ENCODE measurements at regions not wholly inside any gene's neighbourhood (a gene's known extent, or its start where the extent isn't known, plus 50 kb on each side); places are given as distances from the start of the nearest gene placed in this dataset.
A peak's percentile ranks its signal among the peaks of the same experiment; 100 is the strongest.

DNA sequence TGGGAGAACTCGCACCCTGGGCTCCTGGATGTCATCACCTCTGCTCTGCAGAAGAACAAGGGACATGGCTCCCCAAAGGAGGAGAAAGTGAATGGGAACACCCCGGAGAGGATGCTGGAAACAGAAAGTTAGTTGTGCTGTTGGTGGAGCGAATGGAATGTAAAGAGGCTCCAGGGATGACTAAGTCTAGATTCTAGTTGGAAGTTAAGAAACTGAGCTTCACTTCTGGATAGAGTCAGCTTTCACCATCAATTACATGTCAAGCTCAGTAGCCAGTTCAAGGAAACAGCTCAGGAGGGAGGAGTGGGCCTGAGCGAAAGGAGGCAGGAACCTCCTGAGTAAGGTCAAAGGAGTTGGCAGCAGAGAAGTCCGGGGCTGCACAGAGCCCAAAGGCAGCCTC is 132.1 kb upstream of the ARID1B start:
- Mint-ChIP-seq H3K4me1 (peaks cover 17% of the 10 kb centered on the region), H3K27me3 (peaks cover 38% of the 10 kb centered on the region), H3K27ac (no peak overlapping the region), H3K9me3 (peaks cover 0 to 4% of the 10 kb centered on the region in 2 donors), H3K4me3 (no peak overlapping the region)
- DNase-seq (no peak), ATAC-seq (no peak)

DNA sequence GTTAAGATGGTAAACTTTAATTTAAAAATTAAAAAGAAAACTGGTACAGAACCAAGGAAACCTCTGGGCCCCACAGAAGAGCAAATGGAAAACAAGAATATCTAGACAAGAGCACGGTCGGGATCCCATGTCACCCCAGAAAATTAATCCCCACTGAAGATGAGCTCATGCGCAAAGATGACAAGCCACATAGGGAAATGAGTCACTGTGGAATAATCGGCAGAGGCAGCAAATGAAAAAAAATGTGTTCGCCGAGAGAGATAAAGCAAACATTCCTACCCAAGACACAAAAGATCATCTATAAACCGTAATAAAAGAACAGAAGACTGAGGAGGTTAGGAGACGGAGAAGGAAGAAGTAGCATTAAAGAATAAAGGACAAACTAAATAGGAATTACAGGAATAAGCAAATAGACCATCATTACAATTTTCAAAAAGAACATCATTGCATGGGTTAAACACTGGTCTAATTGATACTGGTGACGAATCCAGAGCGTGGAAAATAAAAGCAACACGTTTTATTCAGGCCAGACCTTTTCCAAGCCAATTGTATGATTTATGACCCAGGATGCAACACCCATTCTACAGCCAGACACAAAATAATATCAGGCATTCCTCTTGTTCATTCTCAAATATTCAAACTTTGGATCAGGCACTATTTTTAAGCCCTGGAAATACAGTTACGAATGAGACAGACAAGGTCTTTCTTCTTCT is 138.0 kb upstream of the ARID1B start:
- Mint-ChIP-seq H3K9me3 (peaks cover 0 to 4% of the 10 kb centered on the region in 2 donors), H3K4me1 (peaks cover 13% of the 10 kb centered on the region)
- no peak for DNase-seq

DNA sequence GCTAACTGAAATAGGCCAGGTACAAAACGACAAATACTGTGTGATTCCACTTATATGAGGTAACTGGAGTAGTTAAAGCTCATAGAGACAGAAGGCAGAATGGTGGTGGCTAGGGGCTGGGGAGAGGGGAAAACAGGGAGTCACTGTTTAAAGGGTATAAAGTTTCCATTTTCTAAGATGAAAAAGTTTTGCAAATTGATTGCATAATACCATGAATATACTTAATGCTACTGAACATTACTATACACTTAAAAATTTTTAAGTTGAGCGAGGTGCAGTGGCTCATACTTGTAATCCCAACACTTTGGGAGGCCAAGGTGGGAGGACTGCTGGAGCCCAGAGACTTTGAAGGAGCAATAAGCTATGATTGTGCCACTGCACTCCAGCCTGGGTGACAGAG is 138.6 kb upstream of the ARID1B start:
- no peak for DNase-seq
- Mint-ChIP-seq H3K4me1 (peaks cover 19% of the 10 kb centered on the region), H3K4me3 (no peak overlapping the region), H3K27me3 (no peaks in the 10 kb centered on the region), H3K27ac (peak overlapping the region in 1 of 2 donors; percentile 29), H3K9me3 (peaks cover 0 to 4% of the 10 kb centered on the region in 2 donors)
- ATAC-seq, result no peak

More for the DNA sequence above, 138.0 kb upstream of the ARID1B start:
- Mint-ChIP-seq H3K27ac (no peak overlapping the region), H3K27me3 (no peaks in the 10 kb centered on the region), H3K4me3 (no peak overlapping the region)
- no peak for ATAC-seq

DNA sequence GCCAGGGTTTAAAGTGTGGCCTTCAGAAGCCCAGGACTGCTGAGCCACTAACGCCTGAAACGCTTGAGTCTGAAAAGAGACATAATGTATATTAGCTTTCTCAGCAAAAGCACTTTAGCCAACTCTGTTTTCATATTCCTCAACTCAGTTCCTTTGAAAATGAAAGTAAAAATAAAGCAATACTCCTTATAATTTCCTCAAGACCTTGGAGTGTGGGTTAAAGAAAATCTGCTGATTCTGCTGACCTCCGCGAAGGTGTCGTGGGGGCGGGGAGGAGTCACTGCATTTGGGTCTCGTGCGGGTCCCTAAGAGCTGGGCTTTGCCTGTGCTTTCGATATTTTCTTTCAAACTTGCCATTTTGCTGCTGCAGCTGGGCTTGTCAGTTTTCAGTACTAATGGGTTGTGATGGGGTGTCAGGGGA is 142.2 kb upstream of the ARID1B start:
- no peaks in the 10 kb centered on the region for H3K9me3 Mint-ChIP-seq
- DNase-seq (no peak), ATAC-seq (no peak)
- peaks cover 23% of the 10 kb centered on the region for H3K4me1 Mint-ChIP-seq
- H3K4me3 Mint-ChIP-seq, result no peak overlapping the region
- no peaks in the 10 kb centered on the region for H3K27me3 Mint-ChIP-seq
- no peak overlapping the region for H3K27ac Mint-ChIP-seq

DNA sequence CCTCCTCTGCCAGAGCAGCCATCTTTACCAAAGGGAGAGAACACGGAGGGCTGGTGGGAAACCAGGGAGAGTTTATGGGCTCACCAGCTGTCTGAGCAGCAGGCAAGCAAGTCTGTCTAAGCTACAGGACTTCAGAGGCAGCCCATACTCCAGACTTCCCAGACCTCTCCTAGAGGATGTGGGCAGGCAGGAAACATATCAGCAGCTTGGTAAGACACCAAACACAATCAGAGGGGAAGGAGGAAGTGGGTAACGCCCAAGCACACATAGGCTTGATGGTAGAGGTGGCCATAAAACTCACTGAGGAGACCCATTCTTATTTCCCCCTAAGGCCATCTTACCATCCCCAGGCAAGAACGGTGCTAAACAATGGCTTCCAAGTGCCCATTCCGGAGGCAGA is 143.1 kb upstream of the ARID1B start:
- peaks cover 23% of the 10 kb centered on the region for H3K4me1 Mint-ChIP-seq

DNA sequence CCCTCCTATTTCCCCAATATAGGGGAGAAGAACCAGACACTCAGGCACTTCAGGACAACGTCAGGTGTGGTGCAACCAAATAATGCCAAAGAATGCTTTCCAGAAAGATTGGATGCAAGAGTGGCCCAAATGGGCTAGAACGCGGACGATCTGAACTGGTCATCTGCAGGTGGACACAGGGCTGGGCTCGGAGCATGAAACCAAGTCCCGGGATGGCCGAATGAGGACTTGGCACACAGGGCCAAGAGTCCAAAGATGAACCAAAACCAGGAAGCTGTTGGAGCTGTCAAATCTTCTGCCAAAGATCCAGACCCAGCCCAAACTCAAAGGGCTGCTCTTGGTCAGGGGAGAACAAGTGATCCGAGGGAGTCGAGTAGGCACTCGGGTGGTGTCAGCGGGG is 143.9 kb upstream of the ARID1B start:
- ATAC-seq (no peak), DNase-seq (no peak)
- Mint-ChIP-seq H3K27me3 (no peaks in the 10 kb centered on the region), H3K27ac (no peak overlapping the region), H3K4me1 (peaks cover 23% of the 10 kb centered on the region), H3K9me3 (no peaks in the 10 kb centered on the region), H3K4me3 (no peak overlapping the region)

More for the DNA sequence above, 143.1 kb upstream of the ARID1B start:
- Mint-ChIP-seq H3K27me3 (no peaks in the 10 kb centered on the region), H3K9me3 (no peaks in the 10 kb centered on the region), H3K4me3 (no peak overlapping the region), H3K27ac (no peak overlapping the region)
- DNase-seq (no peak), ATAC-seq (no peak)

DNA sequence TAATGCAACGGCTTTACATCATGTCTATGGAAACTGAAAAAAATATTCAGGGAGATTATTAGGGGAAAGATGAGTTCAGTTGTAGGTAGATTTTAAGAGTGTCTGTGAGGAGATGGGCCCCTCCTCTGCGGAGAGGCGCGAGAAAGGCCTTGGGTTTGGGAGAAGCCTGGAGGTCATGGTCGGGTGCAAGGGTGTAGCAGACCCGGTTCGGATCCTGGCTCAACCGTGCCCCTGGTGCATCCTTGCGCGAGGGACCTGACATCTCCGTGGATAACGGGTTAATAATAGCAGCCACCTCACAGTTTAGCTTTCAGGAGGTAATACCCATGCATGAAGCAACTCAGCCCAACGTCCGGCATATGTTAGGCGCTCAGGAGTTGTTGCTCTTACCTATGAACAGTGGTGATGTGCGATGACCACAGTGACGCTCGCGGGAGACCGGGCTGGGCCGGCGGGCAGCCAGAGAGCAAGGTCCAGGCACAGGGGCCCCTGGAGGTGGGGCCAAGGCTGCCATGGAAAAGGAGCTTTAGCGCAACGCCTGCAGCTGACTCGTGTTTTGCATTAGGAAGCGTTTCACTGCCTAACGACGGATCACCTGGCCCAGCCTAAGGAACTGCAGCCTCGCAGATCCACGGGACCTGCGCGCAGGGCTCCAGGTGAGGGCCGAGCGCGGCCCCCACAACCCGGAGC is 146.4 kb upstream of the ARID1B start:
- Mint-ChIP-seq H3K27ac (no peak overlapping the region), H3K9me3 (no peaks in the 10 kb centered on the region), H3K27me3 (no peaks in the 10 kb centered on the region), H3K4me3 (no peak overlapping the region), H3K4me1 (peaks cover 23% of the 10 kb centered on the region)
- no peak for ATAC-seq
- DNase-seq, result no peak

DNA sequence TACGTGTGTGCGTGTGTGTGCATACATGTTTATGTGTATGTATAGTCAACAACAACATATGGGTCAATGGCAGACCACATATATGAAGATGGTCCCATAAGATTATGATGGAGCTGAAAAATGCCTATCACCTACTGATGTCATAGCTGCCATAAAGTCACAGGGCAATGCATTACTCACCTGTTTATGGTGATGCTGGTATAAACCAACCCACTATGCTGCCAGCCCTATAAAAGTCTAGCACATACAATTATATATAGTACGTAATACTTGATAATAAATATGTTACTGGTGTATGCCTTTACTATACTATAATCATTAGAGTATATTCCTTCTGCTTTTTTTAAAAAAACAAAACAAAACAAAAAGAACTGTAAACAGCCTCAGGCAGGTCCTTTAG is 148.4 kb upstream of the ARID1B start:
- Mint-ChIP-seq H3K4me1 (peaks cover 6% of the 10 kb centered on the region), H3K9me3 (no peaks in the 10 kb centered on the region), H3K4me3 (no peak overlapping the region), H3K27me3 (no peaks in the 10 kb centered on the region), H3K27ac (no peak overlapping the region)
- no peak for DNase-seq
- ATAC-seq, result no peak

DNA sequence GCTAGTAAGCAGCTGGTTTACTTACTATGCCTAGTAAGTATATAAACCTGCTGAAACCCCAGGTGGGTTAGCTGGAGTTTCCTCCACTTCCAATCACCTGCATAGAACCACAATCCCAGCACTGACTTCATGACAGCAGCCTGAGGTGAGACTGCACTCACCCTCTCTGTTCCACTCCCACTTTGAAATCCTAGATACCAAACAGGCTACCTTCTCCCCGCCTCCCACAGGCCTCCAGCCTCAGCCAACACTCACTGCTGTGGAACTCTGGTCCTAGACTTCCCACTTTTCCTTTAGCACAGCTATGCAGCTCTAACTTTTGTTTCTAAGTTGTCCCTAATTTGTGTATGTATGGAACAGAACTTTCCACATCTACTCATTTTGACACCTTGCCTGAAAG is 149.7 kb upstream of the ARID1B start:
- Mint-ChIP-seq H3K27me3 (no peaks in the 10 kb centered on the region), H3K4me1 (no peaks in the 10 kb centered on the region), H3K9me3 (no peaks in the 10 kb centered on the region), H3K27ac (peak overlapping the region in 1 of 2 donors; percentile 3), H3K4me3 (no peak overlapping the region)
- ATAC-seq (no peak), DNase-seq (no peak)

DNA sequence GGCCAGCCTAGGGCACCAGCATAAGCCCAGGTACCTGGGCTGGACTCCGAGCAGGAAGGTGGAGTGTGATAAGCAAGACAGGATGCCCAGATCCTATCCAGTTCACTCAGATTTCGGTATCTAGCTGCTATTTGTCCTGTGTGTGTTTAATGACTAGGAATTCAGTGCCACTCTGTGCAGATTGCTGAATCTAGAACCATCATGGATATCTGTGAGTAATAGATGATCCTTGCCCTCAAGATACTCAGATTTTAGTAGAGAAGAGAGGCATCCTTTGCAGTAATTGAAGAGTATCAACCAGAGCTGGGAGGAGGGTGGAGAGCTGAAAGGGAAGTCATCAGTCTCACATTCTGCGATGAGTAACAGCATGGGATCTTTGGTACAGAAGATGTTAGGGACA is 155.0 kb upstream of the ARID1B start:
- H3K4me1 Mint-ChIP-seq, result no peaks in the 10 kb centered on the region
- no peaks in the 10 kb centered on the region for H3K27me3 Mint-ChIP-seq
- ATAC-seq (no peak), DNase-seq (no peak)
- H3K9me3 Mint-ChIP-seq, result no peaks in the 10 kb centered on the region
- H3K4me3 Mint-ChIP-seq, result no peak overlapping the region
- H3K27ac Mint-ChIP-seq, result no peak overlapping the region

DNA sequence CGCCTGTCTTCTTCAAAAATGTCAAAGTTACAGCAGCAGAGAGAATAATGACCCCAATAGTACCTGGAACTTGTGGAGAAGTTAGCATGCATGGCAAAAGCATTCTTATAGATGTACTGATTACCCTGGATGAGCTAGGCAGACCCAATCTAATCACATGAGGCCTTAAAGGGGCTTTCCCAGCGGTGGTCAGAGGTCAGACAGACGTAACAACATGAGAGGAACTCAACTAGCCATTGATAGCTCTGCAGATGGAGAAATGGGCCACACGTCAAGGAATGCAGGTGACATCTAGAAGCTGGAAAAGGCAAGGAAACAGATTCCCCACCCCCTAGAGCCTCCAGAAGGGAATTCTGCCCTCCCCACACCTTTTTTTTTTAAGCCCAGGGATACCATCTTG is 156.8 kb upstream of the ARID1B start:
- H3K27ac Mint-ChIP-seq, result no peak overlapping the region
- no peaks in the 10 kb centered on the region for H3K4me1 Mint-ChIP-seq
- H3K4me3 Mint-ChIP-seq, result no peak overlapping the region
- no peak for ATAC-seq
- no peaks in the 10 kb centered on the region for H3K27me3 Mint-ChIP-seq
- no peak for DNase-seq
- peaks cover 0 to under 1% of the 10 kb centered on the region in 2 donors for H3K9me3 Mint-ChIP-seq

DNA sequence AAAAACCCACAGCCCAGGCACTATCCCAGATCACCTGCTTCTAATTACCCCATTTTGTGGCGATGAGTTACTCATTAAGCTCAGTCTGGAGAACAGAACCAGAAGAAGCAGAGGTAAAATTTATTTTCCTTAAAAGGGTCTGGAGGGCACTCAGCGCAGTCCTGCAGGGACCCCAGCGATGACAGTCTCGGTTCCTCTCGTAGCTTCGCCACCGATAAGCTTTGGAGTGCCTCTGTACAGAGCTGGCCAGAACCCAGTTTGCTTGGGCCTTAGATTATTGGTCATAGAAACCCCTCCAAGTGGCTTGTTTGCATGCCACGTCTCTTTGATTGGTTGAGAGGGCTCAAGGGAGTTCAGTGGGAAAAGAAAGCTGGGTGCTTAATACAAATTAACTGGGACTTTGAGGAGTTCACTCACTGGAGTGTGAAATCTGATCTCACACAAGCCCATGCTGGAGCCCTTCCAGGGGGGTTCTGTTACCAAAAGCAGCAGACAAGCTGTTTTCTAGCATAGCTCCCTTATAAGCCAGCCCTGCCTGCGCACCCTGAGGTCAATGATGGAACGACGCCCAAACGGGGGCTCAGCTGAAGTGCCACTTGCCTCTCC is 158.5 kb upstream of the ARID1B start:
- no peak overlapping the region for H3K27ac Mint-ChIP-seq
- H3K27me3 Mint-ChIP-seq, result no peaks in the 10 kb centered on the region
- no peak for DNase-seq
- peaks cover 8 to 17% of the 10 kb centered on the region in 2 donors for H3K9me3 Mint-ChIP-seq
- no peak overlapping the region for H3K4me3 Mint-ChIP-seq
- ATAC-seq, result no peak
- H3K4me1 Mint-ChIP-seq, result no peaks in the 10 kb centered on the region

DNA sequence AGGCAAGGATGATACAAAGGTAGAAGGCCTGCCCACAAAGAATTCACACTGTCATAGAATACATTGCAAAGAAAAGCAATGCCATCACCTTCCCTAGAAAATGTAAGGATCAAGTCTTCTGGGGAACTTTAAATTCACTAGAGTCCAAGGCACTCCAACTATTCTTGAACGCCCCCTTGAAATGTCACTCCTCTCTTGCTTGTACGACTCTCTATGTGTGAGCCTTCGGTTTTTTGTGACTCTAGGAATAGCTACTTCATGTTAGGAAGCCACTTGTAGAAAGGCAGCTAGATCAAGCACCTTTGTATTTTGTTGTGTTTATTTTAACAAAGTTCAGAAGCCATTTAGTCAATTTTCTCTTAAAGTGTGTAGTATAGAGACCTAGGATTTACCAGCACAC is 159.2 kb upstream of the ARID1B start:
- Mint-ChIP-seq H3K27me3 (no peaks in the 10 kb centered on the region), H3K4me1 (no peaks in the 10 kb centered on the region), H3K4me3 (no peak overlapping the region), H3K27ac (no peak overlapping the region), H3K9me3 (peaks cover 12 to 25% of the 10 kb centered on the region in 2 donors)
- no peak for DNase-seq
- no peak for ATAC-seq

DNA sequence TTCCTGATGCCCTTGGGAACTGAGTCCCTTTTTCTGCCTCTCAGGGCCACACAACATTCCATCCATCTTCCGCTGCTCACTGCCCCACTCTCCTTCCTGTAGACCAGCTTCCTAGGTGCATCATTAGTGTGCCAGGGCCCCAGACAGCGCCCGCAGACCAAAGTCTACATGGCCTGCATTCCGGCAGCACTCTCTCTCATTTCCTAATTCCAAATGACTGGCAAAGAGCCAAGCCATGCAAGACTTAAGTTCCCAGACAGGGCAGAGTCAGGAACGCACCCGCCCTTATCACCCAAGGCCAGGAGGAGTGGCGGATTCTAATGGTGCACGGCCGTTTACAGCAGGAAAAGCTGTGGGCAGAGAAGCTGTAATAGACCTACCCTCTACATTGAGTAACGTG is 159.8 kb upstream of the ARID1B start:
- no peak overlapping the region for H3K27ac Mint-ChIP-seq
- no peaks in the 10 kb centered on the region for H3K27me3 Mint-ChIP-seq
- no peak for DNase-seq
- no peak overlapping the region for H3K4me3 Mint-ChIP-seq
- no peak for ATAC-seq
- H3K9me3 Mint-ChIP-seq, result peaks cover 16 to 30% of the 10 kb centered on the region in 2 donors
- H3K4me1 Mint-ChIP-seq, result no peaks in the 10 kb centered on the region

DNA sequence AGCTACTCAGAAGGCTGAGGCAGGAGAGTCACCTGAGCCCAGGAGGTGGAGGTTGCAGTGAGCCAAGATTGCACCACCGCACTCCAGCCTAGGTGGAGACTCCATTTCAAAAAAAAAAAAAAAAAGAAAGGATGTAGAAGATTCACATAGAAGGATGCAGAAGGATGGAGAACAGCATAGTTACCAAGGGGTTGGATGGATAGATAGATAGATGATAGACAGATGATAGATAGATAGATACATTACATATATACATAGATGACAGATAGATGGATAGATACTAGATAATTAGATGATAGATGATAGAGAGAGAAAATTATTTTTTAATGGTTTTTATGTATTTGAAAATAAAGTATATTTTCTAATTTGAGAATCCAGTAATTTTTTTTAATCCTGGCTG is 160.7 kb upstream of the ARID1B start:
- Mint-ChIP-seq H3K4me1 (no peaks in the 10 kb centered on the region), H3K27ac (no peak overlapping the region), H3K27me3 (no peaks in the 10 kb centered on the region), H3K4me3 (no peak overlapping the region), H3K9me3 (peaks cover 24 to 39% of the 10 kb centered on the region in 2 donors)
- ATAC-seq (no peak), DNase-seq (no peak)

DNA sequence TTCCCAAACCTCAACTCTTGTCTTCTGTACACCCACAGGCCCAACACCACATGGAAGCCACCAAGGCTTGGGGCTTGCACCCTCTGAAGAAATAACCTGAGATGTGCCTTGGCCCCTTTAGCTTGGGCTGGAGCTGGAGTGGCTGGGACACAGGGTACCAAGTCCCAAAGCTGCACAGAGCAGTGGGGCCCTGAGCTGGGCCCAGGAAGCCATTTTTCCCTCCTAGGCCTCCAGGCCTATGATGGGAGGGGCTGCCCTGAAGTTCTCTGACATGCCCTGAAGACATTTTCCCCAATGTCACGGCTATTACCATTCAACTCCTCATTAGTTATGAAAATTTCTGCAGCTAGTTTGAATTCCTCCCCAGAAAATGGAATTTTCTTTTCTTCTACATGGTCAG is 163.2 kb upstream of the ARID1B start:
- no peak for ATAC-seq
- Mint-ChIP-seq H3K27ac (no peak overlapping the region), H3K4me3 (no peak overlapping the region), H3K4me1 (no peaks in the 10 kb centered on the region), H3K9me3 (peaks cover 24 to 40% of the 10 kb centered on the region in 2 donors), H3K27me3 (no peaks in the 10 kb centered on the region)
- DNase-seq, result no peak
